H1 (cell line): ENCODE measurements at regions not wholly inside any gene's neighbourhood (a gene's known extent, or its start where the extent isn't known, plus 50 kb on each side); places are given as distances from the start of the nearest gene placed in this dataset.

ENCODE experiments used
- CTCF ChIA-PET: fragments of 300-600 bp; sonication (Branson Sonifier 250); formaldehyde crosslinking; loops from one replicate; lab custom pipeline; 2021; ENCODE audit not compliant: partially characterized antibody; lab: Charles Lee
- POLR2A ChIA-PET: fragments of 300-600 bp; sonication (Branson Sonifier 250); formaldehyde crosslinking; loops from one replicate; lab custom pipeline; 2021; ENCODE audit warnings: inconsistent platforms; ENCODE audit not compliant: partially characterized antibody; lab: Charles Lee
- DNase-seq, 2 experiments: peaks; one replicate each; pipeline versions ENCODE4 v3.0.0 to v3.0.0-alpha.2; 2010 to 2022; ENCODE audit warnings: low spot score in 2 of 2, low read depth in 1 of 2, mixed read lengths in 1 of 2
- FAIRE-seq: peaks from 2 replicates; lab custom pipeline; 2011; peaks lifted over from hg19 to GRCh38; lab: Jason Lieb, UNC
- H2AFZ ChIP-seq: 2 replicates; pipeline ENCODE4 v1.8.1; 2012; ENCODE audit warnings: low read length, inconsistent platforms
- H2AK5ac ChIP-seq: 2 replicates; pipeline ENCODE4 v1.6.1; 2013; ENCODE audit warnings: low read depth, low read length
- H2BK120ac ChIP-seq: replicated peaks from 2 replicates; pipeline ENCODE3; 2013; ENCODE audit warnings: low read depth, low read length, inconsistent platforms
- H2BK12ac ChIP-seq: 2 replicates; pipeline ENCODE4 v1.6.1; 2013; ENCODE audit warnings: low read depth, low read length
- H2BK15ac ChIP-seq: 2 replicates; pipeline ENCODE4 v1.6.1; 2013; ENCODE audit warnings: low read length
- H2BK20ac ChIP-seq: 2 replicates; pipeline ENCODE4 v1.6.1; 2013; ENCODE audit warnings: low read length
- H2BK5ac ChIP-seq: 2 replicates; pipeline ENCODE4 v1.6.1; 2013; ENCODE audit warnings: low read depth, low read length
- H3K14ac ChIP-seq: 2 replicates; pipeline ENCODE4 v1.6.1; 2013; ENCODE audit warnings: inconsistent platforms; ENCODE audit not compliant: insufficient read length
- H3K18ac ChIP-seq: 2 replicates; pipeline ENCODE4 v1.6.1; 2013; ENCODE audit warnings: low read length; ENCODE audit errors: extremely low read depth
- H3K23ac ChIP-seq: 2 replicates; pipeline ENCODE4 v1.6.1; 2013; ENCODE audit warnings: inconsistent platforms; ENCODE audit not compliant: insufficient read length
- H3K23me2 ChIP-seq: 2 replicates; pipeline ENCODE4 v1.6.1; 2013; ENCODE audit warnings: low read depth, low read length
- H3K27ac ChIP-seq: 2 replicates; pipeline ENCODE4 v1.6.1; 2011; ENCODE audit warnings: low read depth, low read length, inconsistent platforms
- H3K27me3 ChIP-seq, 4 experiments: replicated peaks in 1 of 4; 1 replicate in 1 of 4; 2 replicates in 3 of 4; pipeline versions ENCODE4 v1.6.1 to v1.8.1; 2011 to 2013; ENCODE audit warnings: low read length in 3 of 4, mild to moderate bottlenecking in 3 of 4, inconsistent platforms in 2 of 4, mixed read lengths in 2 of 4, moderate library complexity in 1 of 4; ENCODE audit not compliant: control insufficient read depth in 3 of 4, insufficient read depth in 3 of 4; ENCODE audit errors: extremely low read depth in 1 of 4
- H3K36me3 ChIP-seq, 4 experiments: 2 replicates each; pipeline versions ENCODE4 v1.6.1 to v1.8.1; 2011 to 2013; ENCODE audit warnings: mild to moderate bottlenecking in 4 of 4, low read length in 3 of 4, moderate library complexity in 2 of 4, control low read depth in 1 of 4, inconsistent platforms in 1 of 4; ENCODE audit not compliant: insufficient read depth in 4 of 4, control insufficient read depth in 2 of 4
- H3K4ac ChIP-seq: replicated peaks from 2 replicates; pipeline ENCODE3; 2013; ENCODE audit warnings: low read length, low read depth, mixed read lengths, inconsistent platforms; ENCODE audit not compliant: insufficient read length
- H3K4me1 ChIP-seq, 4 experiments: replicated peaks in 1 of 4; 1 replicate in 1 of 4; 2 replicates in 3 of 4; pipeline versions ENCODE4 v1.6.1 to v1.8.1; 2011 to 2013; ENCODE audit warnings: low read length in 3 of 4, inconsistent platforms in 2 of 4, mixed read lengths in 1 of 4; ENCODE audit not compliant: insufficient read depth in 4 of 4, control insufficient read depth in 3 of 4
- H3K4me2 ChIP-seq, 2 experiments: 2 replicates each; pipeline versions ENCODE4 v1.6.1 to v1.8.1; 2011 to 2013; ENCODE audit warnings: low read depth in 2 of 2, low read length in 2 of 2, control low read depth in 1 of 2, inconsistent platforms in 1 of 2, mild to moderate bottlenecking in 1 of 2; ENCODE audit not compliant: insufficient read depth in 1 of 2
- H3K4me3 ChIP-seq, 4 experiments: fragments of 200-600, 300-600 bp in 1 of 4; sonication (generic), shearing (Covaris generic), sonication (Bioruptor Twin) in 1 of 4; 2 replicates each; pipeline versions ENCODE4 v1.5.1 to v1.8.1; 2011 to 2016; ENCODE audit warnings: low read length in 4 of 4, low read depth in 3 of 4, control low read depth in 2 of 4, inconsistent platforms in 2 of 4, mild to moderate bottlenecking in 2 of 4, mixed read lengths in 1 of 4, moderate library complexity in 1 of 4; ENCODE audit not compliant: insufficient read depth in 2 of 4; ENCODE audit errors: extremely low read depth in 1 of 4
- H3K56ac ChIP-seq: replicated peaks from 2 replicates; pipeline ENCODE3; 2013; ENCODE audit warnings: low read depth, mild to moderate bottlenecking, mixed read lengths, low read length, inconsistent platforms; ENCODE audit not compliant: insufficient read length
- H3K79me1 ChIP-seq: 2 replicates; pipeline ENCODE4 v1.6.1; 2013; ENCODE audit warnings: low read depth, low read length, control low read depth
- H3K79me2 ChIP-seq, 2 experiments: 2 replicates each; pipeline versions ENCODE4 v1.6.1 to v1.8.1; 2012 to 2013; ENCODE audit warnings: low read length in 2 of 2, mild to moderate bottlenecking in 2 of 2, inconsistent platforms in 1 of 2; ENCODE audit not compliant: insufficient read depth in 2 of 2, control insufficient read depth in 1 of 2
- H3K9ac ChIP-seq, 4 experiments: replicated peaks in 1 of 4; 1 replicate in 1 of 4; 2 replicates in 3 of 4; pipeline versions ENCODE4 v1.6.1 to v1.8.1; 2011 to 2013; ENCODE audit warnings: low read depth in 3 of 4, low read length in 3 of 4, control low read depth in 2 of 4, mild to moderate bottlenecking in 2 of 4, moderate library complexity in 2 of 4, inconsistent platforms in 1 of 4; ENCODE audit errors: extremely low read depth in 1 of 4
- H3K9me3 ChIP-seq, 2 experiments: 2 replicates each; pipeline versions ENCODE4 v1.6.1 to v1.8.1; 2012 to 2013; ENCODE audit warnings: mild to moderate bottlenecking in 2 of 2, moderate library complexity in 2 of 2, control low read depth in 1 of 2, inconsistent platforms in 1 of 2, low read depth in 1 of 2, low read length in 1 of 2, mixed read lengths in 1 of 2; ENCODE audit not compliant: insufficient read depth in 2 of 2
- H4K20me1 ChIP-seq, 2 experiments: replicated peaks in 1 of 2; 2 replicates each; pipeline versions ENCODE3 to v1.8.1; 2011 to 2013; ENCODE audit warnings: inconsistent platforms in 2 of 2, low read length in 2 of 2, mild to moderate bottlenecking in 1 of 2; ENCODE audit not compliant: insufficient read depth in 2 of 2, control insufficient read depth in 1 of 2
- H4K5ac ChIP-seq: 2 replicates; pipeline ENCODE4 v1.6.1; 2013; ENCODE audit warnings: low read length, low read depth, mixed read lengths, inconsistent platforms; ENCODE audit not compliant: insufficient read length
- H4K8ac ChIP-seq: 2 replicates; pipeline ENCODE4 v1.8.0; 2013; ENCODE audit warnings: mild to moderate bottlenecking, moderate library complexity, low read length, inconsistent platforms; ENCODE audit not compliant: insufficient read depth; ENCODE audit errors: extremely low read depth
- H4K91ac ChIP-seq: replicated peaks from 2 replicates; pipeline ENCODE3; 2013; ENCODE audit warnings: low read length, mixed read lengths, inconsistent platforms; ENCODE audit not compliant: insufficient read length
- CEBPB ChIP-seq: IDR thresholded peaks from 2 replicates; pipeline ENCODE4 v1.6.1; 2012; ENCODE audit warnings: low read depth, low read length
- FOSL1 ChIP-seq: IDR thresholded peaks from 2 replicates; pipeline ENCODE4 v1.6.1; 2011; ENCODE audit warnings: mild to moderate bottlenecking, low read depth, low read length, moderate library complexity; ENCODE audit not compliant: insufficient read depth
- HDAC6 ChIP-seq: IDR thresholded peaks from one replicate; pipeline ENCODE4 v1.7.1; 2012; ENCODE audit warnings: low read depth, mild to moderate bottlenecking, inconsistent platforms, low read length, moderate library complexity
- JUND ChIP-seq: IDR thresholded peaks from 2 replicates; pipeline ENCODE4 v1.6.1; 2011; ENCODE audit warnings: mild to moderate bottlenecking, improper control_type of control experiment, low read length
- POLR2AphosphoS5 ChIP-seq: IDR thresholded peaks from 2 replicates; pipeline ENCODE4 v1.6.1; 2011; ENCODE audit warnings: low read depth, low read length
- RNF2 ChIP-seq: fragments of 200-900, 300-1000 bp; sonication (generic); IDR thresholded peaks from 2 replicates; pipeline ENCODE4 v1.7.1; 2016; ENCODE audit warnings: borderline replicate concordance, low read depth, mild to moderate bottlenecking, antibody characterized with exemption, low read length; ENCODE audit not compliant: poor library complexity, severe bottlenecking; ENCODE audit errors: missing control alignments
- SAP30 ChIP-seq: fragments of 300-600 bp; sonication (generic); IDR thresholded peaks from 2 replicates; pipeline ENCODE4 v1.7.1; 2012; ENCODE audit warnings: low read length, moderate library complexity, mild to moderate bottlenecking, inconsistent platforms; ENCODE audit not compliant: insufficient read depth, insufficient replicate concordance
- SP1 ChIP-seq: IDR thresholded peaks from 2 replicates; pipeline ENCODE4 v1.6.1; 2011; ENCODE audit warnings: low read depth, low read length
- TAF1 ChIP-seq: IDR thresholded peaks from 2 replicates; pipeline ENCODE4 v1.6.1; 2011; ENCODE audit warnings: mild to moderate bottlenecking, low read depth, low read length
- TAF7 ChIP-seq: optimal IDR thresholded peaks from 2 replicates; pipeline ENCODE3; 2011; ENCODE audit warnings: low read depth, mild to moderate bottlenecking, inconsistent platforms, low read length, moderate library complexity, borderline replicate concordance
- ZNF274 ChIP-seq: IDR thresholded peaks from 2 replicates; pipeline ENCODE4 v1.7.0; 2012; ENCODE audit warnings: low read length, borderline replicate concordance; ENCODE audit errors: extremely low read depth
- WGBS, 2 experiments: shearing (Covaris generic) in 1 of 2; methylation state at CpG; one replicate each; pipeline versions ENCODE4 v1.1.6 to v1.1.7; 2013 to 2015; ENCODE audit warnings: low lambda C conversion rate in 2 of 2, mixed read lengths in 2 of 2, inconsistent platforms in 1 of 2, low coverage in 1 of 2, missing lambda C conversion rate in 1 of 2; ENCODE audit not compliant: insufficient replicate concordance in 2 of 2, insufficient coverage in 1 of 2, insufficient read length in 1 of 2; ENCODE audit errors: extremely low coverage in 1 of 2, missing lambda C conversion rate in 1 of 2; 5-methylcytosine and 5-hydroxymethylcytosine counted together
- TF ChIP-seq, protein P1 (sequence below), 3 experiments: IDR thresholded peaks; 1 replicate in 2 of 3; 2 replicates in 1 of 3; pipeline versions ENCODE4 v1.5.1 to v1.6.1; 2011; ENCODE audit warnings: low read length in 3 of 3, mild to moderate bottlenecking in 3 of 3, inconsistent platforms in 2 of 3, low read depth in 1 of 3, moderate library complexity in 1 of 3; ENCODE audit not compliant: insufficient read depth in 1 of 3; ENCODE audit errors: control extremely low read depth in 1 of 3

DNA sequence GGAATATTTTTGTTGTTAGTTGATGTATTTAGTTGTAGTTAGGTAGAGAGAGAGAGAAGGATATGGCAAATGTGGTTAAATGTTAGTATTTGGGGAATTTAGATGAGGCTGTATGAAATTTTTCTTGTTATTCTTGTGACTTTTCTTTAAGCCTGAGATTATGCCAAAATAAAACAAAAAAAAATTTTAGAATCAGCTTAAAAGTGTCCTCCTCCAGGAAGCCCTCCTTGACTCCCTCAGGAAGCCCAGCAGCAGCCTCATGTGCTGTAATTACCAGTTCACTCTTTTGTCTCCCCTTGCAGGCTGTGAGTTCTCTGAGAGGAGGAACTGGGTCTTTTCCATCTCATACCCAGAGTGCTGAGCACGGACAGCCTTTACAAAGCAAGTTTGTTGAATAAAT is 243.5 kb downstream of the TFCP2L1 start:
- Histone ChIP-seq H3K9ac (no peak overlapping the region), H4K5ac (no peak overlapping the region), H3K23ac (no peak overlapping the region), H2BK12ac (no peak overlapping the region), H3K27ac (no peak overlapping the region), H4K20me1 (no peaks in the 10 kb centered on the region), H3K4ac (no peak overlapping the region), H3K27me3 (no peaks in the 10 kb centered on the region; a peak in 2 of 7 replicates), H2BK5ac (no peak overlapping the region), H3K56ac (no peak overlapping the region), H3K4me1 (peaks cover 0 to 3% (median 0%) of the 10 kb centered on the region in 4 experiments; a peak in 1 of 7 replicates), H3K23me2 (no peaks in the 10 kb centered on the region), H3K4me3 (no peak overlapping the region), H2BK120ac (no peak overlapping the region), H3K18ac (no peak overlapping the region), H3K4me2 (no peak overlapping the region), H3K14ac (no peak overlapping the region), H3K36me3 (no peaks in the 10 kb centered on the region), H3K9me3 (no peaks in the 10 kb centered on the region), H2AFZ (no peak overlapping the region), H3K79me1 (no peaks in the 10 kb centered on the region), H4K8ac (no peak overlapping the region), H3K79me2 (no peaks in the 10 kb centered on the region), H2AK5ac (no peak overlapping the region), H2BK20ac (no peak overlapping the region), H4K91ac (no peak overlapping the region), H2BK15ac (no peak overlapping the region)
- CTCF ChIA-PET, result interaction anchor here (0.9 to 5.1 kb wide), 6 partner anchors 9 to 355 kb away, joined by 3 to 19 read pairs (median 4); no protein-coding TSS in a partner anchor
- 17% methylated on average over 1 of the region's 1 CpG; no CpG with 5 or more reads in 1 of the 2 experiments for WGBS, 2 experiments
- no peak for DNase-seq
- no peak for FAIRE-seq
- POLR2A ChIA-PET, result interaction anchor here (2.9 kb wide), 1 partner anchor 33 kb away, joined by 8 read pairs; no protein-coding TSS in a partner anchor
- TF ChIP-seq TAF1 (no peak), SP1 (no peak), TAF7 (no peak), FOSL1 (no peak), HDAC6 (no peak), CEBPB (no peak), POLR2AphosphoS5 (no peak), RNF2 (no peak), ZNF274 (no peak), JUND (no peak), SAP30 (no peak)
- TF ChIP-seq, protein P1, sequence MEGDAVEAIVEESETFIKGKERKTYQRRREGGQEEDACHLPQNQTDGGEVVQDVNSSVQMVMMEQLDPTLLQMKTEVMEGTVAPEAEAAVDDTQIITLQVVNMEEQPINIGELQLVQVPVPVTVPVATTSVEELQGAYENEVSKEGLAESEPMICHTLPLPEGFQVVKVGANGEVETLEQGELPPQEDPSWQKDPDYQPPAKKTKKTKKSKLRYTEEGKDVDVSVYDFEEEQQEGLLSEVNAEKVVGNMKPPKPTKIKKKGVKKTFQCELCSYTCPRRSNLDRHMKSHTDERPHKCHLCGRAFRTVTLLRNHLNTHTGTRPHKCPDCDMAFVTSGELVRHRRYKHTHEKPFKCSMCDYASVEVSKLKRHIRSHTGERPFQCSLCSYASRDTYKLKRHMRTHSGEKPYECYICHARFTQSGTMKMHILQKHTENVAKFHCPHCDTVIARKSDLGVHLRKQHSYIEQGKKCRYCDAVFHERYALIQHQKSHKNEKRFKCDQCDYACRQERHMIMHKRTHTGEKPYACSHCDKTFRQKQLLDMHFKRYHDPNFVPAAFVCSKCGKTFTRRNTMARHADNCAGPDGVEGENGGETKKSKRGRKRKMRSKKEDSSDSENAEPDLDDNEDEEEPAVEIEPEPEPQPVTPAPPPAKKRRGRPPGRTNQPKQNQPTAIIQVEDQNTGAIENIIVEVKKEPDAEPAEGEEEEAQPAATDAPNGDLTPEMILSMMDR (IDR thresholded peaks at IDR 0.05; ENCODE audit: control extremely low read depth in 1 of 3, insufficient read depth in 1 of 3, low read depth in 1 of 3, low read length in 3 of 3), result no peak
